ENCODE measurements at regions not wholly inside any gene's neighbourhood (a gene's known extent, or its start where the extent isn't known, plus 50 kb on each side); places are given as distances from the start of the nearest gene placed in this dataset.

DNA sequence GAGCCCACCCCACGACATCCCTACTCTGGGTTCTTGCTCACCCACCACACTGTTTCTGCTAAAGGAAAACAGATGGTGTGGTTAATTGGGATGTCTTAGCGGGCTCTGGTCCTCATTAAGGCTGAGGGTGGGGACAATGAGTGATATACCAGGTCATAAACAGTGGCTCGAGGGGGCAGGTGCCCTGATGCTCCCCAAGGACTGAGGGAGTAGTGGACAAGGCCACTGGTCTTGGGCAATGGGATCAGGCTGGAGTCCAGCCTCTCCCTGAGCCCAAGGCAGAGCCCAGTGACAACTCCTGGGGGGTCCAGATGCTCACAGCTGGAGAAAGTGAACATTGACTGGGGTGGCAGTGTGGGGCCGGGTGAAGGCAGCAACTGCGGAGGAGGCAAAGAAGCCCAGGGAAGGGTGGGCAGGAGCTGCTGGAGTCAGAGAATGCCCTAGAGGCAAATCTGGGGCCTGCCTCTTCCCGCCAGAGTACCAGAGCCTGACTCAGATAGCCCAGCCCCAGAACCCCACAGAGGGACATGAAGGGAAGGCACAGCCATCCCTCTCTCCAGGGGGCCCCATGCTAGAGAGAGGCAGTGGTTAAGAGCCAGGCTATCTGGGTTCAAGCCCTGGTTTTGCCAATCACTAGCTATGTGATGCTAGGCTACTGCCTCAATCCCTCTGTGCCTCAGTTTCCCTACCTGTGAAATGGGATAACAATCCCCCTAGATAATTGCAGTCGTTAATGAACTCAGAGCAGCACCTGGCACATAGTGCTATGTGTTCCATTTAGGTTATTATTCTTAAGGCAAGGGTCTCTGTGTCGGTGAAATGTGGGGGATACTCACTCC is 72.3 kb downstream of the MRPL14 start:
- DNase-seq: no peak
- no peak overlapping the region for H3K4me3 Mint-ChIP-seq
- POLR2A ChIA-PET: no interaction called here
- no peaks in the 10 kb centered on the region for H3K27me3 Mint-ChIP-seq
- H3K9me3 Mint-ChIP-seq: no peaks in the 10 kb centered on the region
- H3K4me1 Mint-ChIP-seq: peaks cover 17% of the 10 kb centered on the region
- no peaks in the 10 kb centered on the region for H3K36me3 Mint-ChIP-seq (ENCODE audit: low read depth)
- CTCF ChIA-PET: no interaction called here
- H3K27ac Mint-ChIP-seq: no peak overlapping the region

DNA sequence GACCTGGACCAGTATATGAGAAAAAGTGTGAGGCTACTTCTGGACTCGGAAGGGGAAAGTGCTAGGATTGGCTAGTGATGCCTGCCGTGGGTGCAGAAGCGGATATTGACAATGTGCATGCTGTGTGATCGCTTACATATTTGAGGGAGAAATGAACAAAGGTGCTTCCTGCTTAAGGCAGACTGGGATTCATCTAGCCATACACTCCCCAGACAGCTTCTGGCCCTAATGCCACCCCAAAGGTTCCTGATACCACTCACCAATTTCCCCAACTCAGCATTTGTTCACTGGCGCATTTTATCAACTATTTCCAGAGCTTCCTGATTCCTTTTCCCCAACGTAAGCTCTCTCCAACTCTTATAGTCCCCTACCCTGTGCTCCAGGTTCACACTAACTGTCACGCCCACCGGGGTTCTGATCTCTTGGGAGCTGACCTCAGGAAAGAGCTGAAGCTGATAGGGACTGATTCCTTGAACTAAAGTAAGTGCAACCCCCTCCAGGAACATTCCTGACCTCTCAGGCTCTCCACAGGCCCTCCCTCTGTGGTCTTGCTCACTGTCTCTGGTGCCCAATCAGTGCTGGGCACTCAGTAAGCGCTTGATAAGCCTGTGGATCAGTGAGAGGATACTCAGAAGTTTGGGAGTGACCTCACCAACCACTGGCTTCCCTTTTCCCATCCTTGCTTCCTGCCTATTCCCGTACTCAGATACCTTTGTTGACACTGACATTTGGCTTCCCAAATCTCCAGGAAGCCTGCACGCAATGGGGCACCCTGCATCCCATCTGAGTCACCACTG is 73.3 kb downstream of the MRPL14 start:
- no peak overlapping the region for H3K27ac Mint-ChIP-seq
- no peak for DNase-seq
- H3K4me1 Mint-ChIP-seq: peaks cover 23% of the 10 kb centered on the region
- ChIA-PET POLR2A (no interaction called here), CTCF (no interaction called here)
- no peak overlapping the region for H3K4me3 Mint-ChIP-seq
- no peaks in the 10 kb centered on the region for H3K36me3 Mint-ChIP-seq (ENCODE audit: low read depth)
- no peaks in the 10 kb centered on the region for H3K9me3 Mint-ChIP-seq
- no peaks in the 10 kb centered on the region for H3K27me3 Mint-ChIP-seq

DNA sequence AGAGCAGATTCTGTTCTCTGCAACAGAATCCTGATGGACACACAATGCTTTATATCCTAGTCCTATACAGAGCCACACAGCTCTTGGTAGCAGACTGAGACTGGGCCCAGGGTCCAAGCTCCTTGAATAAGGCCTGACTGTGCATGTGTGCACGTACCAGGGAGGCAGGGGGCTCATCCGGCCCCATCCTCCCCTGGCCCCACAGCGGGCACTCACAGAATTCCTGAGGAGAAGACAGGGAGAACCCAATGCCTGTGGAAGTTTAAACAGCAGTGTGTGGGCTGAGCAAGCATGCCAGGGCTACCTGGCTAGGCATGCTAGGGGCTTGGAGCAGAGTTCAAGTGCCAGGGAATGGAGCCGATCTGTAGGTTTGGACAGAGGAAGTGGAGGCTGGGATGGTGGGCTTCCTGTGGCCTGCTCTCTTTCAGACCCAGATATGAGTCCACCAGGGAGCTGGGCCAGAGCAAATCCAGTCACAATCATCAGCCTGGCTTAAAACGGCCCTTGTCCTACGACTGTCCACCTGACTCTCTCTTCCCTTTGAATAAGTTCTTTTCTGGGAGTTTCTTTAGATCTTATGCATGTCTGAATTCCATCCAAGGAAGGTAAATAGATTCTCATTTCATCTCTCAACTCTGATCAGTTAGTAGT is 74.0 kb downstream of the MRPL14 start:
- H3K27me3 Mint-ChIP-seq: no peaks in the 10 kb centered on the region
- no peak for DNase-seq
- CTCF ChIA-PET: interaction anchor here (0.5 to 1.5 kb wide), 3 partner anchors 9 to 45 kb away, joined by 3 to 4 read pairs (median 3); no protein-coding TSS in a partner anchor
- POLR2A ChIA-PET: no interaction called here
- no peak overlapping the region for H3K27ac Mint-ChIP-seq
- peaks cover 22% of the 10 kb centered on the region for H3K4me1 Mint-ChIP-seq
- H3K4me3 Mint-ChIP-seq: no peak overlapping the region
- no peaks in the 10 kb centered on the region for H3K9me3 Mint-ChIP-seq
- no peaks in the 10 kb centered on the region for H3K36me3 Mint-ChIP-seq (ENCODE audit: low read depth)

DNA sequence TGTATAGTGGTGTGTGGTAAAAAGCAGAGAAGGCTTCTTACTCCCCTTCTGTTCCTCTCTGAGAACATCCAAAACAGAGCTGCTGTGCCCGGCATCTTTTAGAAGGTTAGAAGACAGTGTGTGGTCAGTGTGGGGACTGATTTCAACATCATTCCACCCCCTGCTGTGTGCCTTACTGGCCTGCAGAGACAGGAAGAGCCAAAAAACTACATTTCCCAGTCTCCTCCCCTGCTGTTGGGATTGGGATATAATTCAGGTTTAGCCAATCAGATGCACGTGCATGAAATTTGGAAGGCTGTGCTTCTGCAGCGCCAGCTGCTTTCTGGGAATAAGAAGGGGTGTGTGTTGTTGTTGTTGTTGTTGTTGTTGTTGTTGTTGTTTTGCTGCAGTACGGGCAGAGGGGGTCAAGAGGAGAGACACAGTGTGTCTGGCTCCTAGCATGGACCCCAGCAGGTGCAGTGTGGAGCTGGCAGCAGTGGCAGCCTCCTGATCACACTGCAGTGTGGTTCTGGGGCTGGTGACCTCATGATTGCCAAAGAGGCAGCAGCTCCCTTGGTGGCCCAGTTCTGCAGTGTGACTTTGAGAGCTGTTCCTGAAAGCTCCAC is 74.7 kb downstream of the MRPL14 start:
- Mint-ChIP-seq H3K27me3 (no peaks in the 10 kb centered on the region), H3K36me3 (ENCODE audit: low read depth) (no peaks in the 10 kb centered on the region), H3K4me3 (no peak overlapping the region), H3K9me3 (no peaks in the 10 kb centered on the region), H3K4me1 (peaks cover 16% of the 10 kb centered on the region), H3K27ac (no peak overlapping the region)
- ChIA-PET POLR2A (no interaction called here), CTCF (interaction anchor here (0.8 to 1.5 kb wide), 3 partner anchors 10 to 279 kb away, joined by 3 to 4 read pairs (median 3); no protein-coding TSS in a partner anchor)
- DNase-seq: no peak

DNA sequence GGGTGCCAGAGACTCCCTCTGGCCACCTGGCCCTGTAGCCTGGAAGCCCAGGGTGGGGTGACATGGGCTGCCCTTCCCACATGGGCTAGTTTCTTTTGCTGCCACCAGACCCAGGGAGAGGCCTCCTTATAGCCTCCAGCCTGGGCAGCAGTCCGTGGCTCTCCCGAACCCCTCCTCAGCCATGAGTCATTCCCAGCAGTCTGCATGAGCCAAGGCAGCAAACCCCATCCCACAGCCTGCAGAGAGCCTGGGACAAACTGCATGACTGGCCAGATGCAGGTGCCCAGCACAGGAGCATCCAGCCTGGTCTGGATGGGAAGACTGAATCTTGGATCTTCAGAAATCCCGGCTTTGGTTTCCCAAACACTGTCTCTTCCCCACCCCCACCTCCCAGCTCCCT is 75.7 kb downstream of the MRPL14 start:
- Mint-ChIP-seq H3K4me1 (peaks cover 16% of the 10 kb centered on the region), H3K36me3 (ENCODE audit: low read depth) (no peaks in the 10 kb centered on the region), H3K27me3 (peaks cover 4% of the 10 kb centered on the region), H3K27ac (no peak overlapping the region), H3K9me3 (no peaks in the 10 kb centered on the region), H3K4me3 (no peak overlapping the region)
- no peak for DNase-seq
- ChIA-PET CTCF (interaction anchor here (1.1 kb wide), 1 partner anchor 27 kb away, joined by 3 read pairs; no protein-coding TSS in a partner anchor), POLR2A (no interaction called here)

DNA sequence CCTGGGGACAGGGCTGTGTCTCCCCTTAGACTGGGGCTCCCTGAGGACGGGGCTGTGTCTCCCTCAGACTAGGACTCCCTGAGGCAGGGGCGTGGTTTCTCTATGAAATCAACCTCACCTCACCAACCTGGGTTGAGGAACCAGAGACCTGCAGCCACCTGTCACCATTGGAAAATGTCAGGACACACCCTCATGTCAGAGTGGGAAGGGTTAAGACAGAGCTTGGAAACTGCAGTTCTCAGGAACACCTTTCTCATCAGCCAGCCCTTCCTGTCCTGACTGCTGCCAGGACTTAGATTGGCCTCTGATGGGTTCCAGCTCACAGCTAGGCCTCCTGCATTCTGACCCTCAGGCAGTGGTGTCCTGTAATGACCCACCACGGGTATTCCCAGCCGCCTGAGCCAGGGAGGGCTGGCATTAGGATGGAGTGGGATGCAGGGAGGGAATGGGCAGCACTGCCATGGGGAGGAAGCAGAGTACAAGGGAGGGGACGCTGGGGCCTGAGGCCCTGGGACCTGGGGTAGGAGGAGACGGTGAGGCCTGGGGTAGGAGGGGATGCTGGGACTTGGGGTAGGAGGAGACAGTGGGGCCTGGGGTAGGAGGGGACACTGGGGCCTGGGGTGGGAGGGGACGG is 76.3 kb downstream of the MRPL14 start:
- Mint-ChIP-seq H3K27me3 (peaks cover 4% of the 10 kb centered on the region), H3K4me1 (peaks cover 16% of the 10 kb centered on the region), H3K4me3 (no peak overlapping the region), H3K9me3 (no peaks in the 10 kb centered on the region), H3K27ac (no peak overlapping the region), H3K36me3 (ENCODE audit: low read depth) (no peaks in the 10 kb centered on the region)
- no peak for DNase-seq
- ChIA-PET POLR2A (interaction anchor here (1.5 kb wide), 1 partner anchor 11 kb away, joined by 5 read pairs; no protein-coding TSS in a partner anchor), CTCF (interaction anchor here (1.1 to 1.5 kb wide), 2 partner anchors 28 to 281 kb away, joined by 3 to 4 read pairs; partner anchors contain the start of gene VEGFA)

DNA sequence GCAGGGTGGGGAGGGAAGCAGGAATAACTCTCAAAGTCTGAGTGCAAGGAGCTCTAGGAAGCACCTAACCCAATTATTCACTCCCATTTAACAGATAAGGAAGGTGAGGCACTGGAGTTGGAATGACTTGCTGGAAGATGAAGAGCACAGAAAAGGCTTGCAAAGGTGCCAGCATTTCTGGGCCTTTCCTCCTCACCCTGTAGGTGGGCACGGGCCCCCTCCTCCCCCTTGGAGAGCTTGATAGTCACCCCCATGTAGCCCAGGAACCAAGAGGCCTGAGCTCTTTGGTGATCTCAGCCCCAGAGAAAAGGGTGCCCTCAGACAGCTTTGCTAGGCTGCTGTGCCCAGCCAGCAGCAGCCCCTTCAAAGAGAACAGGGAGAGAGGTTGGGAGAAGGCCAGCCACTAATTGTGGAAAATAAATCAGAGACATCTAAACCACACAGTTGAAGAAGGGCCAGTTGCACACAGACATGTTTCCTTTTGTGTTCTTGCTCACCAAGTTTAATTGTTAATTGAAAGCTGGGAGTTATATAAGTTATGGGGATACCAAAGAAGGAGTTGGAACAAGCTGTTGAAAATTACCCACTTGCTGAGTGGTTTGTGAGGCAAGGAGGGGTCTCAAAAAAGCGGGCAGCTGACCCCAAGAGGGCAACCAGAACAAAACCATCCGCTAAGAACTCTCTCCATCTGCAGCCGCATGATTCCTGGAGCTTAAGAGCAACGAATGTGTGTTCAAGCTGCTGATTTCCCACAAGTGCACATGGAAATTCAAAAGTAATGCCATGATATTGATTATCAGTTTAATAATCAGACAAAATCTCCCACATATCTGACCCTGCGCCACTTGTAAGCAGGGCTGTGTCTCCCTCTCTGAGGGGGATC is 77.0 kb downstream of the MRPL14 start:
- peaks cover 16% of the 10 kb centered on the region for H3K4me1 Mint-ChIP-seq
- ChIA-PET CTCF (interaction anchor here (1.5 kb wide), 1 partner anchor 280 kb away, joined by 4 read pairs; the partner anchor contains the start of gene VEGFA), POLR2A (interaction anchor here (1.5 kb wide), 1 partner anchor 11 kb away, joined by 5 read pairs; no protein-coding TSS in a partner anchor)
- no peaks in the 10 kb centered on the region for H3K36me3 Mint-ChIP-seq (ENCODE audit: low read depth)
- DNase-seq: no peak
- H3K27ac Mint-ChIP-seq: no peak overlapping the region
- no peaks in the 10 kb centered on the region for H3K9me3 Mint-ChIP-seq
- no peak overlapping the region for H3K4me3 Mint-ChIP-seq
- peaks cover 4% of the 10 kb centered on the region for H3K27me3 Mint-ChIP-seq

DNA sequence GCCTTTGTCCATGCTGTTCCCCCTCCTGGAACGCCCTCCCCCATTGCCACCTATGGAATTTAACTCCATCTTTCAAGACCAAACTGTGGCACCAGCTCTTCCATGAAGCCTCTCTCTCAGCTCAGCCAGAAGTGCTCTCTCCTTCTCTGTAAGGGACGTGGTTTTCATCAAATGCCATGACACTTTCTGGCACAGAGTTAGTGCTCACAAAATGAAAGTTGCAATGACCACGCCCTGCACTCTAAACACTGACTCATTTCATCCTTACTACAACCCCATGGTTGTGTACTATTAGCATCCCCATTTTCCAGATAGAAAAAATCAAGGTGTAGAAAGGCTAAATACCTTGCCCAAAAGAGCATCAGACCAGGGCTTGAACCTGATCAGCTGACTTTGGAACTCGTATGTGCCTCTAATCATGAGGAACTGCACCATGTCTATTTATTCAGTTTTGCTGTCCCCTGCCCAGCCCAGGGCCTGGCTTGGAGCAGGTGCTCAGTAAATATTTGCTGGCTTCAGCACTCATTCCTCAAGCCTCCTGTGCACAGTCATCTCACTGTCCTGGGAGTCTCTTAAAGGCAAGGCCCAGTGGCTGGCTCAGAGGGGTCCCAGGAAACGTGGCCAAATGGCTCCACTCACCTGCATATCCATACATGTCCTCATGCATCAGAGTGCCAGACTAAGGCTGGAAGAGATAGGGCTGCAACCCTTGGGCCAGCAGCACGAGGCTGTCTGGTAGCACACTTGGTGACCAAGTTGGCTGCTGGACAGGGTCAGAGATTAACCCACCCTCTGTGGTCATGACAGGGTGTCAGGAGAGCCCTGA is 77.9 kb downstream of the MRPL14 start:
- Mint-ChIP-seq H3K36me3 (ENCODE audit: low read depth) (no peaks in the 10 kb centered on the region), H3K9me3 (no peaks in the 10 kb centered on the region), H3K27me3 (peaks cover 4% of the 10 kb centered on the region), H3K4me1 (peaks cover 16% of the 10 kb centered on the region), H3K4me3 (peak overlapping the region; percentile 8), H3K27ac (peak overlapping the region; percentile 78)
- CTCF ChIA-PET: interaction anchor here (1.5 kb wide), 1 partner anchor 280 kb away, joined by 4 read pairs; the partner anchor contains the start of gene VEGFA
- peak; percentile 54 for DNase-seq
- POLR2A ChIA-PET: interaction anchor here (1.5 kb wide), 1 partner anchor 12 kb away, joined by 5 read pairs; no protein-coding TSS in a partner anchor

DNA sequence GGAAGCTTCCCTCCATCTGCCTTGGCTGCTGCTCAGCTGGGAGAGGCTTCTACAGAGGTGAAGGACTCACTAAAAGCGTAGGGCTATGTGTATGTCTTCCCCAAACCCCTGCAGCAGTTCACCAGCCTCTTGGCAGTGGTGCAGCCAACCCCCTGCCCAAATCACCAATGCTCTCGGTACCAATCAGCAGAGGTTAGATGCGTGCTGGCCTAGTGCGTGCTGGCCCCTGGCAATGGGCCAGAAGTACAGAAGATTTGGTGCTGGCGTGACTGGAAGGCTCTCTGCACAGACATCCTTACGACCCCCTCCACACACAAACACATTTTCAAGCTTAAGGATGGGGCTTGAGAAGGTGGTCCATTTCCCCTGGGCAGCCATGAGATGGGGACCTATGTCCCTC is 79.0 kb downstream of the MRPL14 start:
- DNase-seq: no peak
- POLR2A ChIA-PET: no interaction called here
- Mint-ChIP-seq H3K36me3 (ENCODE audit: low read depth) (no peaks in the 10 kb centered on the region), H3K27ac (no peak overlapping the region), H3K4me1 (peaks cover 16% of the 10 kb centered on the region), H3K27me3 (peaks cover 4% of the 10 kb centered on the region), H3K4me3 (no peak overlapping the region), H3K9me3 (no peaks in the 10 kb centered on the region)
- CTCF ChIA-PET: no interaction called here

DNA sequence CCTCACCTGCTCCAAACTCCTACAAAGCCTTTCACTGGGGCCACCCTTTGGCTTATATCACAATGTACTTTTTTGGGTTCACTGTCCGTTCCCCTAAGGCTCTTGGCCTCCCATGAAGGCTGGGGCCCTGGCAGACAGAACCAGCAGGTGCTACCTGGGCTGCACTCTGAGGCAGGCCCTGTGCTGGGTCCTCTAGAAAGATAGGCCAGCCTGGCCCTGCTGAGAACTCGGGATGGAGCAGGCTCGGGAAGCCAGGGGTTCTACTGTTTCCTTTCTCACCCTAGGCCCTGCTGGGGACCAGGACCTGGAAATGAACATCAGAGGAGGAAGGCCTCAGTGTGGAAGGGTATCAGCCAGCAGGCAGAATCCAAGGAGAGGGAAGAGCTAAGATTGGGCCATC is 79.5 kb downstream of the MRPL14 start:
- CTCF ChIA-PET: interaction anchor here (1.2 to 1.3 kb wide), 2 partner anchors 31 to 273 kb away, joined by 3 to 4 read pairs; no protein-coding TSS in a partner anchor
- Mint-ChIP-seq H3K4me1 (peaks cover 16% of the 10 kb centered on the region), H3K27me3 (peaks cover 4% of the 10 kb centered on the region), H3K36me3 (ENCODE audit: low read depth) (no peaks in the 10 kb centered on the region), H3K4me3 (no peak overlapping the region), H3K27ac (no peak overlapping the region), H3K9me3 (no peaks in the 10 kb centered on the region)
- DNase-seq: no peak
- POLR2A ChIA-PET: no interaction called here

DNA sequence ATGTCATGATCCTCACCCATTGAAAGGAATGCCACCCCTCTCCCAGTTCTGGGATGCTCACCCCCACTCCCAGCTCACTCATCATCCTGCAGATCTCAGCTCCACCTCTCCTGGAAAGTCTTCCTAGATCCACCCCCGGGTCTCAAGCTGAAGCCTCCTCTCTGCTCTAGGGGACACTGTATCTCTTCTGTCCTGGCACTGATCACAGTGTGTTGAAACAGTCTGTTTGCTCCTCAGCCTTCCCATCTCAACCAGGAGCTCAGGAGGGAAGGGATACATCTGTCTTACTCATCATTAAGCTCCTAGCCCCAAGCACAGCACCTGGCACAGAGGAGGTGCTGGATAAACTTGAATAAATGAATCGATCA is 80.1 kb downstream of the MRPL14 start:
- POLR2A ChIA-PET: no interaction called here

More for the DNA sequence above, 80.1 kb downstream of the MRPL14 start:
- Mint-ChIP-seq H3K27me3 (peaks cover 4% of the 10 kb centered on the region), H3K4me3 (no peak overlapping the region), H3K36me3 (ENCODE audit: low read depth) (no peaks in the 10 kb centered on the region), H3K27ac (no peak overlapping the region), H3K9me3 (no peaks in the 10 kb centered on the region), H3K4me1 (peaks cover 16% of the 10 kb centered on the region)
- CTCF ChIA-PET: interaction anchor here (1.2 to 1.3 kb wide), 2 partner anchors 32 to 272 kb away, joined by 3 to 4 read pairs; no protein-coding TSS in a partner anchor
- DNase-seq: no peak

Data from activated CD4-positive, alpha-beta memory T cell treated with anti-CD3 and anti-CD28 coated beads, Interleukin-2, amount 10 ng/mL, durations not matched to agents 7 days and 5 days (primary cell).